HL-60 (cell line): ENCODE measurements at regions not wholly inside any gene's neighbourhood (a gene's known extent, or its start where the extent isn't known, plus 50 kb on each side); places are given as distances from the start of the nearest gene placed in this dataset.

Experiments used
- DNase-seq, 2 experiments: peaks; one replicate each; pipeline ENCODE4 v3.0.0-alpha.2; 2010 to 2020; ENCODE audit warnings: low read depth in 1 of 2, low spot score in 1 of 2
- H3K27ac ChIP-seq: fragments of 250-450 bp; sonication (Bioruptor Pico); replicated peaks from 2 replicates; pipeline ENCODE4 v1.5.1; 2020; ENCODE audit warnings: mild to moderate bottlenecking, moderate library complexity
- H3K27me3 ChIP-seq: fragments of 250-450 bp; sonication (Bioruptor Pico); 2 replicates; pipeline ENCODE4 v1.5.1; 2021; ENCODE audit warnings: mild to moderate bottlenecking, moderate library complexity; ENCODE audit not compliant: insufficient read depth, poor library complexity, severe bottlenecking
- H3K4me3 ChIP-seq: replicated peaks from 2 replicates; pipeline ENCODE4 v1.5.1; 2011; ENCODE audit warnings: mild to moderate bottlenecking, control low read depth, low read length; ENCODE audit not compliant: insufficient read depth
- GABPA ChIP-seq: IDR thresholded peaks from 2 replicates; pipeline ENCODE4 v1.6.1; 2012; ENCODE audit warnings: low read depth
- POLR2AphosphoS5 ChIP-seq: IDR thresholded peaks from 2 replicates; pipeline ENCODE4 v1.6.1; 2012; ENCODE audit warnings: low read depth
- SPI1 ChIP-seq: IDR thresholded peaks from 2 replicates; pipeline ENCODE4 v1.6.1; 2012; ENCODE audit warnings: low read depth, mild to moderate bottlenecking, borderline replicate concordance
- TF ChIP-seq, protein P1 (sequence below): IDR thresholded peaks from 2 replicates; pipeline ENCODE4 v1.6.1; 2012; ENCODE audit warnings: low read depth; ENCODE audit not compliant: insufficient replicate concordance
- TF ChIP-seq, protein P2 (sequence below): IDR thresholded peaks from one replicate; pipeline ENCODE4 v1.5.1; 2011; ENCODE audit warnings: low read length, control low read depth, inconsistent platforms; ENCODE audit not compliant: insufficient read depth

GRCh38 chr12:39040275-39040674 lies 134.9 kb upstream of the CPNE8 start:
- TF ChIP-seq SPI1, result no peak
- TF ChIP-seq, protein P1, sequence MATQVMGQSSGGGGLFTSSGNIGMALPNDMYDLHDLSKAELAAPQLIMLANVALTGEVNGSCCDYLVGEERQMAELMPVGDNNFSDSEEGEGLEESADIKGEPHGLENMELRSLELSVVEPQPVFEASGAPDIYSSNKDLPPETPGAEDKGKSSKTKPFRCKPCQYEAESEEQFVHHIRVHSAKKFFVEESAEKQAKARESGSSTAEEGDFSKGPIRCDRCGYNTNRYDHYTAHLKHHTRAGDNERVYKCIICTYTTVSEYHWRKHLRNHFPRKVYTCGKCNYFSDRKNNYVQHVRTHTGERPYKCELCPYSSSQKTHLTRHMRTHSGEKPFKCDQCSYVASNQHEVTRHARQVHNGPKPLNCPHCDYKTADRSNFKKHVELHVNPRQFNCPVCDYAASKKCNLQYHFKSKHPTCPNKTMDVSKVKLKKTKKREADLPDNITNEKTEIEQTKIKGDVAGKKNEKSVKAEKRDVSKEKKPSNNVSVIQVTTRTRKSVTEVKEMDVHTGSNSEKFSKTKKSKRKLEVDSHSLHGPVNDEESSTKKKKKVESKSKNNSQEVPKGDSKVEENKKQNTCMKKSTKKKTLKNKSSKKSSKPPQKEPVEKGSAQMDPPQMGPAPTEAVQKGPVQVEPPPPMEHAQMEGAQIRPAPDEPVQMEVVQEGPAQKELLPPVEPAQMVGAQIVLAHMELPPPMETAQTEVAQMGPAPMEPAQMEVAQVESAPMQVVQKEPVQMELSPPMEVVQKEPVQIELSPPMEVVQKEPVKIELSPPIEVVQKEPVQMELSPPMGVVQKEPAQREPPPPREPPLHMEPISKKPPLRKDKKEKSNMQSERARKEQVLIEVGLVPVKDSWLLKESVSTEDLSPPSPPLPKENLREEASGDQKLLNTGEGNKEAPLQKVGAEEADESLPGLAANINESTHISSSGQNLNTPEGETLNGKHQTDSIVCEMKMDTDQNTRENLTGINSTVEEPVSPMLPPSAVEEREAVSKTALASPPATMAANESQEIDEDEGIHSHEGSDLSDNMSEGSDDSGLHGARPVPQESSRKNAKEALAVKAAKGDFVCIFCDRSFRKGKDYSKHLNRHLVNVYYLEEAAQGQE, result no peak
- no peak overlapping the region for H3K4me3 ChIP-seq
- no peak for DNase-seq
- H3K27ac ChIP-seq, result no peak overlapping the region
- H3K27me3 ChIP-seq, result no peaks in the 10 kb centered on the region

DNA sequence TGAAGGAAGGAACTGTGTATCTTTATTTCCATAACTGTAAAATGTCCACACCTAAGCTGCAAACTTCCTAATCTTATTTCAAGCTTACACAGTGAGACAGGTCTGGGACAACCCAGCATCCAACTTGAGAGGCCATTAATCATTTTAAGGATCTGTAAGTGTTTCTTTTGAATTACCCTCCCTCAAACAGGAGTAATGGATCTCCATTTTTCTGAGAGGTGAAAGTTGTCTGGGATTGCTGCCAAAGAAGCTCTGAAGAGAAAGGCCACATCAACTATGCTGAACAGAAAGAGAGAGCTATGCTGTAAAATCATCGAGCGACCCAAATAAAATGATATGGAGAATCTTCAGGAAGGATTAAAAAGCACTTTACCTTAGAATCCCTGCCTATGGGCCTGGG lies 131.7 kb upstream of the CPNE8 start:
- Histone ChIP-seq H3K4me3 (no peak overlapping the region), H3K27ac (no peak overlapping the region), H3K27me3 (no peaks in the 10 kb centered on the region)
- no peak for DNase-seq
- TF ChIP-seq SPI1 (no peak), POLR2AphosphoS5 (no peak), GABPA (no peak)
- TF ChIP-seq, protein P1, result no peak
- TF ChIP-seq, protein P2, sequence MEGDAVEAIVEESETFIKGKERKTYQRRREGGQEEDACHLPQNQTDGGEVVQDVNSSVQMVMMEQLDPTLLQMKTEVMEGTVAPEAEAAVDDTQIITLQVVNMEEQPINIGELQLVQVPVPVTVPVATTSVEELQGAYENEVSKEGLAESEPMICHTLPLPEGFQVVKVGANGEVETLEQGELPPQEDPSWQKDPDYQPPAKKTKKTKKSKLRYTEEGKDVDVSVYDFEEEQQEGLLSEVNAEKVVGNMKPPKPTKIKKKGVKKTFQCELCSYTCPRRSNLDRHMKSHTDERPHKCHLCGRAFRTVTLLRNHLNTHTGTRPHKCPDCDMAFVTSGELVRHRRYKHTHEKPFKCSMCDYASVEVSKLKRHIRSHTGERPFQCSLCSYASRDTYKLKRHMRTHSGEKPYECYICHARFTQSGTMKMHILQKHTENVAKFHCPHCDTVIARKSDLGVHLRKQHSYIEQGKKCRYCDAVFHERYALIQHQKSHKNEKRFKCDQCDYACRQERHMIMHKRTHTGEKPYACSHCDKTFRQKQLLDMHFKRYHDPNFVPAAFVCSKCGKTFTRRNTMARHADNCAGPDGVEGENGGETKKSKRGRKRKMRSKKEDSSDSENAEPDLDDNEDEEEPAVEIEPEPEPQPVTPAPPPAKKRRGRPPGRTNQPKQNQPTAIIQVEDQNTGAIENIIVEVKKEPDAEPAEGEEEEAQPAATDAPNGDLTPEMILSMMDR, result no peak

- no peak overlapping the region for H3K27ac ChIP-seq
- H3K4me3 ChIP-seq, result no peak overlapping the region
- TF ChIP-seq, protein P1, result no peak
- no peak for TF ChIP-seq GABPA
- H3K27me3 ChIP-seq, result no peaks in the 10 kb centered on the region
- no peak for DNase-seq
These were observed 130.7 kb upstream of the CPNE8 start for GRCh38 chr12:39036105-39036504.

- Histone ChIP-seq H3K4me3 (no peak overlapping the region), H3K27me3 (no peaks in the 10 kb centered on the region), H3K27ac (no peak overlapping the region)
- DNase-seq, result no peak
- TF ChIP-seq SPI1 (no peak), POLR2AphosphoS5 (no peak), GABPA (no peak)
- TF ChIP-seq, protein P2, result no peak
- TF ChIP-seq, protein P1, result no peak
These were observed 128.4 kb upstream of the CPNE8 start for GRCh38 chr12:39033782-39034181.
